Left lung (tissue), 4 donors: ENCODE measurements at regions not wholly inside any gene's neighbourhood (a gene's known extent, or its start where the extent isn't known, plus 50 kb on each side); places are given as distances from the start of the nearest gene placed in this dataset.

Experiments used
- ATAC-seq: fragments of 200-7000 bp; cut with Tn5 transposase; one replicate; pipeline ENCODE4 v1.9.1; 2020; ENCODE audit warnings: moderate library complexity
- DNase-seq, 4 donors: peaks; one replicate each; pipeline ENCODE4 v3.0.0-alpha.2; 2013 to 2020
- H3K27ac ChIP-seq, 2 donors: fragments of 200-600 bp; sonication (generic) in 1 of 2; one replicate each; pipeline versions ENCODE4 v1.5.0 to v1.8.0; 2020 to 2021
- H3K27me3 ChIP-seq, 2 donors: fragments of 200-600 bp; sonication (generic) in 1 of 2; one replicate each; pipeline versions ENCODE4 v1.5.0 to v1.8.0; 2020 to 2021
- H3K36me3 ChIP-seq, 2 donors: fragments of 200-600 bp; sonication (generic) in 1 of 2; one replicate each; pipeline versions ENCODE4 v1.5.0 to v1.8.0; 2020 to 2021
- H3K4me1 ChIP-seq, 2 donors: fragments of 200-600 bp; one replicate each; pipeline ENCODE4 v1.8.0; 2021
- H3K4me3 ChIP-seq, 2 donors: fragments of 200-600 bp; sonication (generic) in 1 of 2; one replicate each; pipeline versions ENCODE4 v1.5.0 to v1.8.0; 2020 to 2021; ENCODE audit warnings: mild to moderate bottlenecking in 1 of 2
- H3K9me3 ChIP-seq, 2 donors: fragments of 200-600 bp; sonication (generic) in 1 of 2; one replicate each; pipeline versions ENCODE4 v1.5.0 to v1.8.0; 2020 to 2021
- intact Hi-C, 2 donors: fragments of 100-400 bp; cut with DNase I; formaldehyde crosslinking; loops; one replicate each; pipeline versions ENCODE4 v1.11.2 to v1.14.2; 2022
- TF ChIP-seq, protein P1 (sequence below), 2 donors: fragments of 200-600 bp; sonication (generic) in 1 of 2; IDR thresholded peaks; one replicate each; pipeline versions ENCODE4 v1.5.0 to v1.8.0; 2021; ENCODE audit warnings: antibody characterized with exemption in 2 of 2
- donor health status: DM: no; HTN: yes; CAD: no.
- donor health status: DM: no; HTN: no; CAD: no.

DNA sequence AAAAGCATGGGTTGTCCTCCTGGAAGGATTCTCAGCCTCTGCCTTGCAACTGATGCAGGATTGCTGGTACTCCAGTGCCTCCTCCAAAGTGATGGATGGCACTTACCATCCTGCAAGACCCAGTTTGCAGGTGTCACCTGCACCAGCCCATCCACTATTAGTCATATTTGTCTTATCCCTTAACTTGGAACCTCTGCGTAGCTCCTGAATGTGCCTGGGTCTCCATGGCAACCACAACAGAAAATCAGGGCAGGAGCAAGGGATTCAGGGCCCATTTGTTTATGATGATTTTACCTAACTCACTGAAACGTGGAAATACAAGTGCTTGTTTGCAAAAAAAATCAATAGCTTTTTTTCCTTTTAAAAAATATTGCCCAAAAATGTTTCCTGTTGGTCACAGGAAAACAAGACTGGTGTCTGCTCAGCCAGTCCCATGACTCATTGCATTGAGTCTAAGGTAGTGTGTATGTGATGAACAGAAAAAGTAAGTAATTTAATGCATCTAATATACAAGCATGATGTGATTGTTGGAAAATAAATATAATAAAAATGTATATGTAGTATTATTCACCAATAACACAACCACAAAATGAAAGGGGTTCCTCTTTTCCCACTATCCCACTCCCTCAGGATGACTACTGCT is 1196.3 kb upstream of the TMEM132C start:
- ATAC-seq (no peak), DNase-seq (no peak)
- TF ChIP-seq, protein P1, sequence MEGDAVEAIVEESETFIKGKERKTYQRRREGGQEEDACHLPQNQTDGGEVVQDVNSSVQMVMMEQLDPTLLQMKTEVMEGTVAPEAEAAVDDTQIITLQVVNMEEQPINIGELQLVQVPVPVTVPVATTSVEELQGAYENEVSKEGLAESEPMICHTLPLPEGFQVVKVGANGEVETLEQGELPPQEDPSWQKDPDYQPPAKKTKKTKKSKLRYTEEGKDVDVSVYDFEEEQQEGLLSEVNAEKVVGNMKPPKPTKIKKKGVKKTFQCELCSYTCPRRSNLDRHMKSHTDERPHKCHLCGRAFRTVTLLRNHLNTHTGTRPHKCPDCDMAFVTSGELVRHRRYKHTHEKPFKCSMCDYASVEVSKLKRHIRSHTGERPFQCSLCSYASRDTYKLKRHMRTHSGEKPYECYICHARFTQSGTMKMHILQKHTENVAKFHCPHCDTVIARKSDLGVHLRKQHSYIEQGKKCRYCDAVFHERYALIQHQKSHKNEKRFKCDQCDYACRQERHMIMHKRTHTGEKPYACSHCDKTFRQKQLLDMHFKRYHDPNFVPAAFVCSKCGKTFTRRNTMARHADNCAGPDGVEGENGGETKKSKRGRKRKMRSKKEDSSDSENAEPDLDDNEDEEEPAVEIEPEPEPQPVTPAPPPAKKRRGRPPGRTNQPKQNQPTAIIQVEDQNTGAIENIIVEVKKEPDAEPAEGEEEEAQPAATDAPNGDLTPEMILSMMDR (IDR thresholded peaks at IDR 0.05): no peak
- Histone ChIP-seq H3K27ac (no peak overlapping the region), H3K4me1 (no peaks in the 10 kb centered on the region), H3K9me3 (no peaks in the 10 kb centered on the region), H3K27me3 (no peaks in the 10 kb centered on the region), H3K36me3 (no peaks in the 10 kb centered on the region), H3K4me3 (no peak overlapping the region)
- intact Hi-C loops: no loop called here

DNA sequence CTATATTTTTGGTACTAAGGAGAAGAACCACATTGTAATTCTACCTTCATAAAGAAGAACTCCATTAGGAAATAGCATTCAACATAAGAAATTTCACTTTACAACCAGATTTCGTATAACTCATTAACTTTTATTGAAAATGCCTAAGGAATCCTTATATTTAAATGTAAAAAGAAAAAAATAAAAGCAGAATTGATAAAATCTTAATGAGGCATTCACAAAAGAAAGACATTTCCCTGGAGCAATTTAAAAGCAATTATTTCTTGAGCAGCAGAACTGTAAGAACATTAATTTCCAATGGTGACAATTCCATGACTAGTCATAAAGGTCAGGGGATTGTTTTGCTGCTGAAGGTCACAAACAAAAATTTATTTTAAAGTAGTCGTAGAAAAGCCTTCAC is 1192.8 kb upstream of the TMEM132C start:
- intact Hi-C loops: no loop called here
- TF ChIP-seq, protein P1 (IDR thresholded peaks at IDR 0.05): no peak
- H3K9me3 ChIP-seq: no peaks in the 10 kb centered on the region
- DNase-seq: no peak
- H3K27ac ChIP-seq: no peak overlapping the region
- H3K36me3 ChIP-seq: no peaks in the 10 kb centered on the region
- no peaks in the 10 kb centered on the region for H3K4me1 ChIP-seq
- ATAC-seq: no peak
- no peaks in the 10 kb centered on the region for H3K27me3 ChIP-seq
- no peak overlapping the region for H3K4me3 ChIP-seq

DNA sequence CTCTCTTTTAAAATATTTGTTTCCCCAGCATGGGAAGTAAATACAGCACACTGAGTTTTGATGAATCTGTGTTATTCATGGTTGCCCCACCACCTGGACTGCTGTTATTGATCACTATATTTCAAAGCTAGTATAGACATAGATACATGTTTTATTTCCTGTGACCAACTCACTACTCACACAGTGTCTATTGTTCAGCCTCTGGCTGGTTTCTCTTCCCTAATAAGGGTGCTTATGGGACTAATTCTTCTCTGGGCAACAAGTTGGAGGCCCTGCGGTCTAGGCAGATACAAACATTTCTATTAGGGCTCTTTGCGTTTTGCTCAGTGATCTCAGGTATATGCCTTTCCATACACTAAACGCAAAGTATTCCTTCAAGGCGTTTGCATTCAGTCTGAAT is 1191.0 kb upstream of the TMEM132C start:
- no peak for ATAC-seq

DNA sequence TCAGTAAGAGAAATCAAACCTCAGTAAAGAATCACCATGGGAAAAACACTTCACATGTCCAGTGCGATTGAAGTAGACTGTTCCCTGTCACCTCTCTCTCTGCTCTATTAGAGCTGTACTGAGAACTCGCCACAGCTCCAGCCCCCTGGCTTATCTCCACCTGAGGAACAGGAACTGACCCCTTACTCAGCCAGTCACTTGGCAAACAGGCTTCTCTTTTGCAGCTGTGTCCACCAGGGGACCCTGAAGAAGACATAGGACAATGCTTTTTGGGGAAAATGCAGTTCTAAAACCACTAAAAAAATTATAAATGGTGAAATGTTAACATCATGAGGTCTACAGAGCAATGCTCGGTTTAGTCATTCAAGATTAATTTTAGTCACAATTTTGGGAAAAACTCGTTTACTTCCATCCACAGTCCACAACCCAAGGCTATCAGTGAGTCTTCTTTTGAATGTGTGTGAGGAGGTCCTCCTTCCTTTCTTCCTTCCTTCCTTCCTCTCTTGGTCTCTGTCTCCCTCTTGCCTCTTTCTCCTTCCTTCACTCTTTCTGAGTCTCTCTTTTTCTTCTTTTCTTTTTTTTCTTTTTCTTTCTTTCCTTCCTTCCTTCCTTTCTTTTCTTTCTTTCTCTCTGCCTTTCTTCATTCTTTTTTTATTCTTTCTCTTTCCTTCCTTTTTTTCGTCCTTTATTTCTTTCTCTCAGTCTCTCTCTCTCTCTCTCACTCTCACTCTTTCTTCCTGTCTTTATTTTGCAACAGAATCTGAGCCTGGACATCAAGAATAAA is 1189.5 kb upstream of the TMEM132C start:
- no peak for ATAC-seq
- intact Hi-C loops: no loop called here

More for the DNA sequence above, 1191.0 kb upstream of the TMEM132C start:
- no peak for DNase-seq
- Histone ChIP-seq H3K27ac (no peak overlapping the region), H3K4me3 (no peak overlapping the region), H3K36me3 (no peaks in the 10 kb centered on the region), H3K9me3 (no peaks in the 10 kb centered on the region), H3K27me3 (no peaks in the 10 kb centered on the region), H3K4me1 (no peaks in the 10 kb centered on the region)
- intact Hi-C loops: no loop called here
- TF ChIP-seq, protein P1 (IDR thresholded peaks at IDR 0.05): no peak

More for the DNA sequence above, 1189.5 kb upstream of the TMEM132C start:
- H3K27ac ChIP-seq: no peak overlapping the region
- no peaks in the 10 kb centered on the region for H3K4me1 ChIP-seq
- H3K9me3 ChIP-seq: no peaks in the 10 kb centered on the region
- TF ChIP-seq, protein P1 (IDR thresholded peaks at IDR 0.05): no peak
- DNase-seq: no peak
- no peak overlapping the region for H3K4me3 ChIP-seq
- no peaks in the 10 kb centered on the region for H3K36me3 ChIP-seq
- H3K27me3 ChIP-seq: no peaks in the 10 kb centered on the region
